SK-N-SH treated with all-trans-retinoic acid at 6 μM for 48 hours (cell line): ENCODE measurements at regions not wholly inside any gene's neighbourhood (a gene's known extent, or its start where the extent isn't known, plus 50 kb on each side); places are given as distances from the start of the nearest gene placed in this dataset.

Experiments
- ATAC-seq: fragments of 200-7000 bp; cut with Tn5 transposase; 3 replicates; pipeline ENCODE4 v1.9.1; 2020; ENCODE audit warnings: mild to moderate bottlenecking, moderate library complexity
- ARNTL ChIP-seq: fragments of 450-650 bp; formaldehyde crosslinking; IDR thresholded peaks from 2 replicates; pipeline ENCODE4 v1.5.0; 2020; ENCODE audit warnings: low read depth, mild to moderate bottlenecking, moderate library complexity, borderline replicate concordance
- BACH2 ChIP-seq: fragments of 250-450 bp; sonication (Bioruptor Pico); IDR thresholded peaks from 2 replicates; pipeline ENCODE4 v1.9.0; 2021; ENCODE audit warnings: mild to moderate bottlenecking, borderline replicate concordance
- CREB5 ChIP-seq: fragments of 250-450 bp; sonication (Bioruptor Pico); IDR thresholded peaks from 2 replicates; pipeline ENCODE4 v1.5.1; 2020; ENCODE audit warnings: low read depth, mild to moderate bottlenecking, moderate library complexity
- CSDC2 ChIP-seq: fragments of 250-450 bp; sonication (Bioruptor Pico); IDR thresholded peaks from 2 replicates; pipeline ENCODE4 v1.5.0; 2020; ENCODE audit warnings: mild to moderate bottlenecking, moderate library complexity
- ESRRG ChIP-seq: fragments of 250-450 bp; sonication (Bioruptor Pico); IDR thresholded peaks from 2 replicates; pipeline ENCODE4 v1.6.1; 2021; ENCODE audit warnings: mild to moderate bottlenecking
- ISL1 ChIP-seq: fragments of 250-450 bp; sonication (Bioruptor Pico); IDR thresholded peaks from 2 replicates; pipeline ENCODE4 v2.1.2; 2022; ENCODE audit warnings: mild to moderate bottlenecking, moderate library complexity
- OSR1 ChIP-seq: fragments of 250-450 bp; sonication (Bioruptor Pico); IDR thresholded peaks from 2 replicates; pipeline ENCODE4 v1.8.0; 2022; ENCODE audit warnings: moderate library complexity, mild to moderate bottlenecking, inconsistent platforms
- POU6F1 ChIP-seq: fragments of 250-450 bp; sonication (Bioruptor Pico); IDR thresholded peaks from 2 replicates; pipeline ENCODE4 v1.8.0; 2021; ENCODE audit warnings: low read depth, mild to moderate bottlenecking, moderate library complexity, borderline replicate concordance
- PPARA ChIP-seq: fragments of 250-450 bp; sonication (Bioruptor Pico); IDR thresholded peaks from 2 replicates; pipeline ENCODE4 v1.5.0; 2020; ENCODE audit warnings: mild to moderate bottlenecking, borderline replicate concordance
- SNAI2 ChIP-seq: fragments of 250-450 bp; sonication (Bioruptor Pico); IDR thresholded peaks from 2 replicates; pipeline ENCODE4 v1.5.0; 2020; ENCODE audit warnings: mild to moderate bottlenecking, moderate library complexity
- TOX ChIP-seq: fragments of 250-450 bp; sonication (Bioruptor Pico); IDR thresholded peaks from 2 replicates; pipeline ENCODE4 v1.8.0; 2021; ENCODE audit warnings: mild to moderate bottlenecking, moderate library complexity, borderline replicate concordance
- ZC3H10 ChIP-seq: fragments of 250-450 bp; sonication (Bioruptor Pico); IDR thresholded peaks from 2 replicates; pipeline ENCODE4 v1.5.1; 2021; ENCODE audit warnings: mild to moderate bottlenecking, moderate library complexity
- ZFP3 ChIP-seq: fragments of 250-450 bp; sonication (Bioruptor Pico); IDR thresholded peaks from 2 replicates; pipeline ENCODE4 v1.5.0; 2020; ENCODE audit warnings: mild to moderate bottlenecking, moderate library complexity
- ZFP30 ChIP-seq: fragments of 450-650 bp; formaldehyde crosslinking; IDR thresholded peaks from 2 replicates; pipeline ENCODE4 v1.5.0; 2022; ENCODE audit warnings: mild to moderate bottlenecking, moderate library complexity
- ZNF70 ChIP-seq: fragments of 450-650 bp; formaldehyde crosslinking; IDR thresholded peaks from 2 replicates; pipeline ENCODE4 v1.5.0; 2020; ENCODE audit warnings: mild to moderate bottlenecking, moderate library complexity
- ZNF8 ChIP-seq: fragments of 450-650 bp; formaldehyde crosslinking; IDR thresholded peaks from 2 replicates; pipeline ENCODE4 v1.5.0; 2020; ENCODE audit warnings: mild to moderate bottlenecking, moderate library complexity
- TF ChIP-seq, protein P1 (sequence below): fragments of 250-450 bp; sonication (Bioruptor Pico); IDR thresholded peaks from 2 replicates; pipeline ENCODE4 v1.5.1; 2021; ENCODE audit warnings: mild to moderate bottlenecking, moderate library complexity
- TF ChIP-seq, protein P2 (sequence below): fragments of 250-450 bp; sonication (Bioruptor Pico); IDR thresholded peaks from 2 replicates; pipeline ENCODE4 v1.8.0; 2020; ENCODE audit warnings: mild to moderate bottlenecking, moderate library complexity, borderline replicate concordance

DNA sequence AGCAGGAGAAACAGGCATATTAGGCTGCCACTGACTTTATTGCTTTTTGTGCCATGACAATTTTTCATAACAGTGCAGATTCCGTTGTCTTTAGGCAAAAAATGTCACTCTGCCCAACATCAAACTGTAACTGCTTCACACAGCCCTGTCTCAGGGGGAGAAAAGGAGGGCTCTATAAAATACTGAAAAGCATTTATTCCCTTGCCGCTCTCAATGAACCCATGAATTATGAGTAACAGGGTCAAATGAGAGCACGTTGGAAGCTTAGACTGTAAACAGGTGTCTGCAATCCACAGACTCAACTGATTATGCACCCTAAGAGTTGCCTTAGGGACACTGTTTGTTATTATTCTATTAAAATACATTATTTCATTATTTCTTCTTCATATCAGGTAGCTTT, 292.1 kb upstream of the FMN2 start:
- no peak for ATAC-seq
- TF ChIP-seq, protein P1, sequence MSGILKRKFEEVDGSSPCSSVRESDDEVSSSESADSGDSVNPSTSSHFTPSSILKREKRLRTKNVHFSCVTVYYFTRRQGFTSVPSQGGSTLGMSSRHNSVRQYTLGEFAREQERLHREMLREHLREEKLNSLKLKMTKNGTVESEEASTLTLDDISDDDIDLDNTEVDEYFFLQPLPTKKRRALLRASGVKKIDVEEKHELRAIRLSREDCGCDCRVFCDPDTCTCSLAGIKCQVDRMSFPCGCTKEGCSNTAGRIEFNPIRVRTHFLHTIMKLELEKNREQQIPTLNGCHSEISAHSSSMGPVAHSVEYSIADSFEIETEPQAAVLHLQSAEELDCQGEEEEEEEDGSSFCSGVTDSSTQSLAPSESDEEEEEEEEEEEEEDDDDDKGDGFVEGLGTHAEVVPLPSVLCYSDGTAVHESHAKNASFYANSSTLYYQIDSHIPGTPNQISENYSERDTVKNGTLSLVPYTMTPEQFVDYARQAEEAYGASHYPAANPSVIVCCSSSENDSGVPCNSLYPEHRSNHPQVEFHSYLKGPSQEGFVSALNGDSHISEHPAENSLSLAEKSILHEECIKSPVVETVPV (CRISPR knock-in tag) = no peak
- TF ChIP-seq ZNF70 (CRISPR knock-in tag) = no peak
- no peak for TF ChIP-seq BACH2

GRCh38 chr1:239800861-239801260, 290.8 kb upstream of the FMN2 start:
- no peak for ATAC-seq
- TF ChIP-seq ZNF70 (CRISPR knock-in tag) (no peak), ZNF8 (CRISPR knock-in tag) (no peak), SNAI2 (CRISPR knock-in tag) (no peak)

GRCh38 chr1:239802275-239802674, 289.4 kb upstream of the FMN2 start:
- ATAC-seq = peak; percentile 66; the same call in 2 of the 3 replicates
- no peak for TF ChIP-seq ESRRG (CRISPR knock-in tag)
- TF ChIP-seq TOX (CRISPR knock-in tag) = no peak
- TF ChIP-seq ZNF70 (CRISPR knock-in tag) = no peak
- no peak for TF ChIP-seq PPARA (CRISPR knock-in tag)
- no peak for TF ChIP-seq BACH2
- no peak for TF ChIP-seq CREB5 (CRISPR knock-in tag)
- TF ChIP-seq, protein P1 (CRISPR knock-in tag) = no peak
- TF ChIP-seq, protein P2, sequence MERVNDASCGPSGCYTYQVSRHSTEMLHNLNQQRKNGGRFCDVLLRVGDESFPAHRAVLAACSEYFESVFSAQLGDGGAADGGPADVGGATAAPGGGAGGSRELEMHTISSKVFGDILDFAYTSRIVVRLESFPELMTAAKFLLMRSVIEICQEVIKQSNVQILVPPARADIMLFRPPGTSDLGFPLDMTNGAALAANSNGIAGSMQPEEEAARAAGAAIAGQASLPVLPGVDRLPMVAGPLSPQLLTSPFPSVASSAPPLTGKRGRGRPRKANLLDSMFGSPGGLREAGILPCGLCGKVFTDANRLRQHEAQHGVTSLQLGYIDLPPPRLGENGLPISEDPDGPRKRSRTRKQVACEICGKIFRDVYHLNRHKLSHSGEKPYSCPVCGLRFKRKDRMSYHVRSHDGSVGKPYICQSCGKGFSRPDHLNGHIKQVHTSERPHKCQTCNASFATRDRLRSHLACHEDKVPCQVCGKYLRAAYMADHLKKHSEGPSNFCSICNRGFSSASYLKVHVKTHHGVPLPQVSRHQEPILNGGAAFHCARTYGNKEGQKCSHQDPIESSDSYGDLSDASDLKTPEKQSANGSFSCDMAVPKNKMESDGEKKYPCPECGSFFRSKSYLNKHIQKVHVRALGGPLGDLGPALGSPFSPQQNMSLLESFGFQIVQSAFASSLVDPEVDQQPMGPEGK (CRISPR knock-in tag) = no peak
- TF ChIP-seq SNAI2 (CRISPR knock-in tag) = no peak
- no peak for TF ChIP-seq ZFP30
- no peak for TF ChIP-seq ISL1 (CRISPR knock-in tag)
- no peak for TF ChIP-seq ARNTL (CRISPR knock-in tag)
- no peak for TF ChIP-seq CSDC2 (CRISPR knock-in tag)
- TF ChIP-seq OSR1 = no peak
- no peak for TF ChIP-seq ZFP3 (CRISPR knock-in tag)
- no peak for TF ChIP-seq ZC3H10 (CRISPR knock-in tag)
- no peak for TF ChIP-seq POU6F1 (CRISPR knock-in tag)
- TF ChIP-seq, all 23 proteins: peak for 0

DNA sequence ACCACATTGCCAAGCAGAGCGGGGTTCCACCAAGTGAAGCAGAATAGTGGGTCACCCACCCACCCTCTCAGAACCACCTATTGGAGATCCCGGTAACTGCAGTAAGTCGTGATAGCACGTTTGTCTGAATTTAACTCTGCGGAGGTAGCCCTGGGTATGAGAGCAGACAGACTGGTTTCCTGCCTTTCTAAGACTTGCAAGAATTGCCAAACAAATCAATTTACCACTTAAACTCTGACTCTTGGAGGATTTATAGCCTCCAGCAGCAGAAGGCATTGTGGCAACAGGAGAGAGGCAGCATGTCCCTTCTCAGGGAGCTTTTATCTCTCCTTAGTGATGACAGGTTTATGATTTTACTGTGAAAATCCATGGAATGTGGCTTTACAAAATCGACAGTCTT, 287.9 kb upstream of the FMN2 start:
- no peak for ATAC-seq
- TF ChIP-seq CSDC2 (CRISPR knock-in tag) (no peak), OSR1 (no peak), PPARA (CRISPR knock-in tag) (no peak), CREB5 (CRISPR knock-in tag) (no peak), TOX (CRISPR knock-in tag) (0 out of 2 replicates have a peak, but pooled peaks have one; percentile 28)
- TF ChIP-seq, protein P1 (CRISPR knock-in tag) = no peak
